MM.1S (cell line): ENCODE measurements at regions not wholly inside any gene's neighbourhood (a gene's known extent, or its start where the extent isn't known, plus 50 kb on each side); places are given as distances from the start of the nearest gene placed in this dataset.

Source experiments
- DNase-seq: peaks from one replicate; pipeline ENCODE4 v3.0.0-alpha.2; 2015
- H2AFZ ChIP-seq: fragments of 300-600 bp; sonication (generic); 2 replicates; pipeline ENCODE4 v1.6.0; 2016; ENCODE audit warnings: antibody characterized with exemption, low read length
- H3F3A ChIP-seq: fragments of 300-600 bp; sonication (generic); 2 replicates; pipeline ENCODE4 v1.6.1; 2016; ENCODE audit warnings: mild to moderate bottlenecking, antibody characterized with exemption, low read length, moderate library complexity, mixed read lengths; ENCODE audit not compliant: insufficient read depth
- H3K27ac ChIP-seq: fragments of 300-600 bp; sonication (generic); 2 replicates; pipeline ENCODE4 v1.5.1; 2016; ENCODE audit warnings: mild to moderate bottlenecking, low read length
- H3K27me3 ChIP-seq: fragments of 300-600 bp; sonication (generic); replicated peaks from 2 replicates; pipeline ENCODE4 v1.6.0; 2016; ENCODE audit warnings: low read length; ENCODE audit not compliant: insufficient read depth
- H3K36me3 ChIP-seq: fragments of 300-600 bp; sonication (generic); replicated peaks from 2 replicates; pipeline ENCODE4 v1.6.1; 2016; ENCODE audit warnings: mild to moderate bottlenecking, low read length, mixed read lengths; ENCODE audit not compliant: insufficient read depth
- H3K4me1 ChIP-seq: fragments of 300-600 bp; sonication (generic); 2 replicates; pipeline ENCODE4 v1.6.1; 2016; ENCODE audit warnings: low read length, mixed read lengths
- H3K4me2 ChIP-seq: fragments of 300-600 bp; sonication (generic); 2 replicates; pipeline ENCODE4 v1.6.0; 2016; ENCODE audit warnings: low read depth, low read length
- H3K4me3 ChIP-seq: fragments of 300-600 bp; sonication (generic); 2 replicates; pipeline ENCODE4 v1.5.1; 2016; ENCODE audit warnings: low read length, mixed read lengths
- H3K79me2 ChIP-seq: fragments of 300-600 bp; sonication (generic); 2 replicates; pipeline ENCODE4 v1.6.1; 2016; ENCODE audit warnings: mixed run types, low read length, mixed read lengths
- H3K9ac ChIP-seq: fragments of 300-600 bp; sonication (generic); 2 replicates; pipeline ENCODE4 v1.6.1; 2016; ENCODE audit warnings: low read length, mixed read lengths
- H3K9me2 ChIP-seq: fragments of 300-600 bp; sonication (generic); replicated peaks from 2 replicates; pipeline ENCODE4 v1.6.1; 2016; ENCODE audit warnings: mild to moderate bottlenecking, low read length, mixed read lengths; ENCODE audit not compliant: insufficient read depth
- H3K9me3 ChIP-seq: fragments of 300-600 bp; sonication (generic); replicated peaks from 2 replicates; pipeline ENCODE4 v1.6.1; 2016; ENCODE audit warnings: mild to moderate bottlenecking, low read length, mixed read lengths; ENCODE audit not compliant: insufficient read depth
- H4K20me1 ChIP-seq: fragments of 300-600 bp; sonication (generic); 2 replicates; pipeline ENCODE4 v1.6.1; 2016; ENCODE audit warnings: mild to moderate bottlenecking, low read length, moderate library complexity, mixed read lengths; ENCODE audit not compliant: insufficient read depth
- CTCF ChIP-seq: fragments of 300-600 bp; sonication (generic); IDR thresholded peaks from 2 replicates; pipeline ENCODE4 v1.5.1; 2016; ENCODE audit warnings: antibody characterized with exemption, low read length, mixed read lengths
- EZH2 ChIP-seq: fragments of 300-600 bp; sonication (generic); optimal IDR thresholded peaks from 2 replicates; pipeline ENCODE3; 2017; ENCODE audit warnings: low read depth, mild to moderate bottlenecking, antibody characterized with exemption, low read length, mixed read lengths
- EZH2phosphoT487 ChIP-seq: fragments of 300-600 bp; sonication (generic); IDR thresholded peaks from 2 replicates; pipeline ENCODE4 v1.6.1; 2018; ENCODE audit warnings: antibody characterized with exemption, low read length

GRCh38 chr1:219480011-219480410 lies 132.9 kb downstream of the ZC3H11B start:
- no peak overlapping the region for H3K27ac ChIP-seq
- H3K9me2 ChIP-seq: no peaks in the 10 kb centered on the region
- no peak for DNase-seq
- no peak overlapping the region for H3K4me2 ChIP-seq
- TF ChIP-seq CTCF (no peak), EZH2 (no peak), EZH2phosphoT487 (no peak)
- peaks cover 18% of the 10 kb centered on the region for H3K4me1 ChIP-seq
- H3K36me3 ChIP-seq: no peaks in the 10 kb centered on the region
- H3K9me3 ChIP-seq: no peaks in the 10 kb centered on the region
- no peaks in the 10 kb centered on the region for H3K27me3 ChIP-seq
- H4K20me1 ChIP-seq: no peaks in the 10 kb centered on the region
- peaks cover 10% of the 10 kb centered on the region for H3F3A ChIP-seq
- no peak overlapping the region for H3K4me3 ChIP-seq
- H3K79me2 ChIP-seq: no peaks in the 10 kb centered on the region
- H2AFZ ChIP-seq: no peak overlapping the region
- H3K9ac ChIP-seq: no peak overlapping the region

GRCh38 chr1:219478811-219479210 lies 134.1 kb downstream of the ZC3H11B start:
- Histone ChIP-seq H3K4me3 (no peak overlapping the region), H3K9me3 (no peaks in the 10 kb centered on the region), H3K27me3 (no peaks in the 10 kb centered on the region), H3K4me2 (no peak overlapping the region), H3K79me2 (no peaks in the 10 kb centered on the region), H3K36me3 (no peaks in the 10 kb centered on the region), H2AFZ (no peak overlapping the region), H3K4me1 (peaks cover 18% of the 10 kb centered on the region), H3K9ac (no peak overlapping the region), H4K20me1 (no peaks in the 10 kb centered on the region), H3K27ac (no peak overlapping the region), H3K9me2 (no peaks in the 10 kb centered on the region), H3F3A (peaks cover 10% of the 10 kb centered on the region)
- no peak for DNase-seq
- TF ChIP-seq EZH2: no peak
- no peak for TF ChIP-seq EZH2phosphoT487
- no peak for TF ChIP-seq CTCF

GRCh38 chr1:219477861-219478260 lies 135.0 kb downstream of the ZC3H11B start:
- Histone ChIP-seq H3K9me2 (no peaks in the 10 kb centered on the region), H4K20me1 (no peaks in the 10 kb centered on the region), H3K79me2 (no peaks in the 10 kb centered on the region), H3K4me2 (no peak overlapping the region), H3K36me3 (no peaks in the 10 kb centered on the region), H3K27me3 (no peaks in the 10 kb centered on the region), H3K27ac (no peak overlapping the region), H3K9ac (no peak overlapping the region), H3K4me1 (peaks cover 22% of the 10 kb centered on the region), H2AFZ (no peak overlapping the region), H3K4me3 (no peak overlapping the region), H3K9me3 (no peaks in the 10 kb centered on the region), H3F3A (peaks cover 10% of the 10 kb centered on the region)
- TF ChIP-seq CTCF (no peak), EZH2 (no peak), EZH2phosphoT487 (no peak)
- DNase-seq: no peak
